Kidney epithelial cell (primary cell): ENCODE measurements at regions not wholly inside any gene's neighbourhood (a gene's known extent, or its start where the extent isn't known, plus 50 kb on each side); places are given as distances from the start of the nearest gene placed in this dataset.
"Not testable (repeated sequence)": the region's sequence is repeated elsewhere in the genome, so short reads cannot be mapped to it uniquely, and the experiment has no call there.

Source experiments
- DNase-seq: peaks from one replicate; pipeline ENCODE4 v3.0.0-alpha.2; 2010; ENCODE audit warnings: low read depth
- H3K27me3 ChIP-seq: 2 replicates; pipeline ENCODE4 v1.6.0; 2011; ENCODE audit warnings: low read length; ENCODE audit not compliant: control insufficient read depth, insufficient read depth
- H3K36me3 ChIP-seq: 2 replicates; pipeline ENCODE4 v1.5.1; 2011; ENCODE audit warnings: low read length; ENCODE audit not compliant: control insufficient read depth, insufficient read depth
- H3K4me3 ChIP-seq: 2 replicates; pipeline ENCODE4 v1.5.1; 2011; ENCODE audit warnings: low read depth, mild to moderate bottlenecking, control low read depth, low read length
- CTCF ChIP-seq: IDR thresholded peaks from 2 replicates; pipeline ENCODE4 v1.5.1; 2011; ENCODE audit warnings: mild to moderate bottlenecking, moderate library complexity, low read length, control low read depth, inconsistent platforms; ENCODE audit not compliant: insufficient read depth, poor library complexity, severe bottlenecking

- no peak for DNase-seq
- no peak overlapping the region for H3K4me3 ChIP-seq
- TF ChIP-seq CTCF = no peak
- H3K27me3 ChIP-seq = peaks cover 16% of the 10 kb centered on the region
- no peaks in the 10 kb centered on the region for H3K36me3 ChIP-seq
Measured at GRCh38 chr20:5464901-5465603, 145.8 kb downstream of the GPCPD1 start.

GRCh38 chr20:5463007-5463686 lies 146.4 kb upstream of the PROKR2 start:
- H3K4me3 ChIP-seq = no peak overlapping the region
- peaks cover 16% of the 10 kb centered on the region for H3K27me3 ChIP-seq
- no peak for TF ChIP-seq CTCF
- H3K36me3 ChIP-seq = no peaks in the 10 kb centered on the region
- no peak for DNase-seq

GRCh38 chr20:5453745-5454144 lies 137.0 kb upstream of the PROKR2 start:
- not testable (repeated sequence) for H3K27me3 ChIP-seq, DNase-seq, H3K4me3 ChIP-seq, H3K36me3 ChIP-seq

GRCh38 chr20:5453316-5453715 lies 136.6 kb upstream of the PROKR2 start:
- not testable (repeated sequence) for H3K27me3 ChIP-seq, H3K36me3 ChIP-seq, H3K4me3 ChIP-seq, DNase-seq

- not testable (repeated sequence) for DNase-seq, H3K36me3 ChIP-seq, H3K27me3 ChIP-seq, H3K4me3 ChIP-seq
Measured at GRCh38 chr20:5452691-5453090, 135.9 kb upstream of the PROKR2 start.

GRCh38 chr20:5452286-5452685 lies 135.5 kb upstream of the PROKR2 start:
- not testable (repeated sequence) for H3K36me3 ChIP-seq, DNase-seq, H3K4me3 ChIP-seq, H3K27me3 ChIP-seq

- H3K36me3 ChIP-seq = no peaks in the 10 kb centered on the region
Measured at GRCh38 chr20:5451643-5452210, 135.0 kb upstream of the PROKR2 start.

More at GRCh38 chr20:5451643-5452210, 135.0 kb upstream of the PROKR2 start:
- Histone ChIP-seq H3K4me3 (no peak overlapping the region), H3K27me3 (no peaks in the 10 kb centered on the region)
- TF ChIP-seq CTCF = no peak
- no peak for DNase-seq
